GM12878 (cell line): ENCODE measurements at regions not wholly inside any gene's neighbourhood (a gene's known extent, or its start where the extent isn't known, plus 50 kb on each side); places are given as distances from the start of the nearest gene placed in this dataset.

ENCODE experiments used
- ATAC-seq: fragments of 200-7000 bp; cut with Tn5 transposase; 3 replicates; pipeline ENCODE4 v1.9.1; 2020; ENCODE audit warnings: mild to moderate bottlenecking, moderate library complexity
- BruUV-seq: library from RNA; stranded (reverse); fragments of 400-500 nt; replicated peaks from 2 replicates; lab custom pipeline; 2021; lab: Mats Ljungman, UMichigan
- CTCF ChIA-PET: fragments of 300-600 bp; sonication (Branson Sonifier 250); formaldehyde crosslinking; extraction: SDS; loops from one replicate; lab custom pipeline; 2021; ENCODE audit warnings: inconsistent platforms; lab: Yijun Ruan, JAX
- POLR2A ChIA-PET: fragments of 350-600 bp; formaldehyde crosslinking; extraction: SDS; loops from one replicate; lab custom pipeline; 2021; ENCODE audit warnings: inconsistent platforms; lab: Charles Lee
- RAD21 ChIA-PET: fragments of 300-600 bp; sonication (Branson Sonifier 250); formaldehyde crosslinking; loops from one replicate; lab custom pipeline; 2023; ENCODE audit warnings: antibody characterized with exemption; ENCODE audit not compliant: unreplicated experiment; lab: Charles Lee
- SMC1A ChIA-PET: fragments of 300-600 bp; sonication (Branson Sonifier 250); formaldehyde crosslinking; loops from one replicate; lab custom pipeline; 2023; ENCODE audit not compliant: unreplicated experiment, uncharacterized antibody; lab: Charles Lee
- DNase-seq: peaks from one replicate; pipeline ENCODE4 v3.0.0-alpha.2; 2011; ENCODE audit warnings: low read depth, low spot score
- FAIRE-seq: peaks from 3 replicates; lab custom pipeline; 2011; peaks lifted over from hg19 to GRCh38; lab: Jason Lieb, UNC
- H2AFZ ChIP-seq: 2 replicates; pipeline ENCODE4 v1.6.0; 2011; ENCODE audit warnings: low read depth, low read length, control low read depth; ENCODE audit not compliant: control insufficient read depth
- H3K27ac ChIP-seq: 2 replicates; pipeline ENCODE4 v1.5.1; 2011; ENCODE audit warnings: control low read depth; ENCODE audit not compliant: control insufficient read depth, insufficient read depth
- H3K27me3 ChIP-seq, 2 experiments: replicated peaks in 1 of 2; 2 replicates each; pipeline versions ENCODE4 v1.6.0 to v1.6.1; 2011; ENCODE audit warnings: low read length in 1 of 2; ENCODE audit not compliant: control insufficient read depth in 2 of 2, insufficient read depth in 2 of 2
- H3K36me3 ChIP-seq, 2 experiments: 2 replicates each; pipeline ENCODE4 v1.5.1; 2011; ENCODE audit warnings: low read length in 1 of 2; ENCODE audit not compliant: control insufficient read depth in 2 of 2, insufficient read depth in 2 of 2
- H3K4me1 ChIP-seq: 2 replicates; pipeline ENCODE4 v1.6.1; 2011; ENCODE audit warnings: mild to moderate bottlenecking, low read length, moderate library complexity, mixed read lengths; ENCODE audit not compliant: control insufficient read depth, insufficient read depth
- H3K4me2 ChIP-seq: 2 replicates; pipeline ENCODE4 v1.6.0; 2011; ENCODE audit warnings: control low read depth; ENCODE audit not compliant: control insufficient read depth, insufficient read depth
- H3K4me3 ChIP-seq: fragments of 200-600 bp; sonication (generic); 2 replicates; pipeline ENCODE4 v1.5.1; 2016
- H3K79me2 ChIP-seq: 2 replicates; pipeline ENCODE4 v1.6.0; 2011; ENCODE audit warnings: low read length; ENCODE audit not compliant: control insufficient read depth, insufficient read depth
- H3K9ac ChIP-seq: 2 replicates; pipeline ENCODE4 v1.8.0; 2011; ENCODE audit warnings: low read length, control low read depth, mixed read lengths; ENCODE audit not compliant: control insufficient read depth, insufficient read depth
- H3K9me3 ChIP-seq: replicated peaks from 3 replicates; pipeline ENCODE4 v1.5.1; 2011; ENCODE audit warnings: mild to moderate bottlenecking, low read length; ENCODE audit not compliant: control insufficient read depth, insufficient read depth
- H4K20me1 ChIP-seq: 2 replicates; pipeline ENCODE4 v1.6.0; 2011; ENCODE audit not compliant: control insufficient read depth, insufficient read depth
- ASH2L ChIP-seq: fragments of 300-600, 200-600 bp; sonication (generic); IDR thresholded peaks from 2 replicates; pipeline ENCODE4 v1.6.1; 2017; ENCODE audit warnings: low read depth, mild to moderate bottlenecking, borderline replicate concordance
- CREB1 ChIP-seq: IDR thresholded peaks from 2 replicates; pipeline ENCODE4 v1.6.1; 2012; ENCODE audit warnings: low read depth, mild to moderate bottlenecking, inconsistent platforms
- HCFC1 ChIP-seq: fragments of 150-350 bp; IDR thresholded peaks from 2 replicates; pipeline ENCODE4 v1.6.1; 2014; ENCODE audit warnings: low read length
- IRF4 ChIP-seq: IDR thresholded peaks from 2 replicates; pipeline ENCODE4 v1.6.1; 2011; ENCODE audit warnings: low read depth, low read length
- KAT2A ChIP-seq: conservative IDR thresholded peaks from 2 replicates; pipeline ENCODE4 v1.6.1; 2011; ENCODE audit warnings: low read depth, low read length; ENCODE audit not compliant: control insufficient read depth
- KLF5 ChIP-seq: fragments of 450-650 bp; IDR thresholded peaks from 2 replicates; pipeline ENCODE4 v1.6.1; 2014; ENCODE audit warnings: mild to moderate bottlenecking; ENCODE audit not compliant: partially characterized antibody
- MEF2A ChIP-seq: IDR thresholded peaks from 2 replicates; pipeline ENCODE4 v1.6.1; 2011; ENCODE audit warnings: low read depth, mild to moderate bottlenecking, low read length, moderate library complexity; ENCODE audit not compliant: insufficient read depth
- MLLT1 ChIP-seq: fragments of 450-650 bp; IDR thresholded peaks from 2 replicates; pipeline ENCODE4 v1.6.1; 2016; ENCODE audit warnings: mild to moderate bottlenecking
- NR2C1 ChIP-seq: fragments of 450-650 bp; IDR thresholded peaks from 2 replicates; pipeline ENCODE4 v1.6.1; 2017; ENCODE audit warnings: antibody characterized with exemption, mild to moderate bottlenecking, moderate library complexity
- NR2C2 ChIP-seq: IDR thresholded peaks from 2 replicates; pipeline ENCODE4 v1.6.1; 2011; ENCODE audit warnings: borderline replicate concordance, low read depth; ENCODE audit not compliant: control insufficient read depth, insufficient read length
- POLR2AphosphoS2 ChIP-seq: IDR thresholded peaks from 2 replicates; pipeline ENCODE4 v1.6.1; 2011; ENCODE audit warnings: low read depth, mild to moderate bottlenecking, low read length, improper control_type of control experiment, moderate library complexity
- RB1 ChIP-seq: fragments of 450-650 bp; formaldehyde crosslinking; IDR thresholded peaks from 2 replicates; pipeline ENCODE4 v1.6.1; 2017; ENCODE audit warnings: mild to moderate bottlenecking, borderline replicate concordance
- RBBP5 ChIP-seq: fragments of 200-600 bp; sonication (generic); conservative IDR thresholded peaks from 2 replicates; pipeline ENCODE4 v1.6.1; 2016
- RCOR1 ChIP-seq: conservative IDR thresholded peaks from 2 replicates; pipeline ENCODE4 v1.6.1; 2012; ENCODE audit warnings: low read depth, low read length, improper control_type of control experiment
- RFX5 ChIP-seq: IDR thresholded peaks from 2 replicates; pipeline ENCODE4 v1.6.1; 2011; ENCODE audit warnings: low read depth, low read length, improper control_type of control experiment
- SMAD1 ChIP-seq: fragments of 450-650 bp; IDR thresholded peaks from 2 replicates; pipeline ENCODE4 v1.6.1; 2018; ENCODE audit warnings: mild to moderate bottlenecking, low read depth; ENCODE audit not compliant: partially characterized antibody
- SMAD5 ChIP-seq: IDR thresholded peaks from 2 replicates; pipeline ENCODE4 v1.6.1; 2016; ENCODE audit warnings: antibody characterized with exemption, low read depth
- SREBF2 ChIP-seq: IDR thresholded peaks from 2 replicates; pipeline ENCODE4 v1.6.1; 2012; ENCODE audit warnings: mild to moderate bottlenecking, low read length
- TARDBP ChIP-seq: IDR thresholded peaks from 2 replicates; pipeline ENCODE4 v1.6.1; 2016; ENCODE audit warnings: borderline replicate concordance
- ZBED1 ChIP-seq: IDR thresholded peaks from 2 replicates; pipeline ENCODE4 v1.6.1; 2016; ENCODE audit warnings: borderline replicate concordance
- WGBS: methylation state at CpG from one replicate; pipeline ENCODE4 v1.1.6; 2016; ENCODE audit warnings: low lambda C conversion rate; ENCODE audit not compliant: insufficient replicate concordance, insufficient coverage; ENCODE audit errors: missing lambda C conversion rate; 5-methylcytosine and 5-hydroxymethylcytosine counted together
- in situ Hi-C: fragments of 300-500 bp; cut with MboI; formaldehyde crosslinking; loops from 9 replicates; pipeline ENCODE4 v1.14.3; 2018; ENCODE audit warnings: mixed read lengths
- intact Hi-C: fragments of 100-400 bp; cut with micrococcal nuclease; formaldehyde crosslinking; loops from one replicate; pipeline ENCODE4 v1.14.2; 2022; ENCODE audit not compliant: unreplicated experiment

- ChIA-PET CTCF (no interaction called here), POLR2A (interaction anchor here (0.6 kb wide), 1 partner anchor 1015 kb away, joined by 3 read pairs; no protein-coding TSS in a partner anchor)
These were observed 305.4 kb upstream of the SHH start for GRCh38 chr7:156117542-156118247.

More at GRCh38 chr7:156117542-156118247, 305.4 kb upstream of the SHH start:
- Histone ChIP-seq H3K9ac (no peak overlapping the region), H3K27ac (no peak overlapping the region), H3K36me3 (no peaks in the 10 kb centered on the region), H3K79me2 (no peaks in the 10 kb centered on the region), H3K4me2 (no peak overlapping the region), H3K27me3 (no peaks in the 10 kb centered on the region; a peak in 2 of 4 replicates), H3K4me3 (no peak overlapping the region), H3K9me3 (no peaks in the 10 kb centered on the region), H4K20me1 (no peaks in the 10 kb centered on the region), H3K4me1 (no peaks in the 10 kb centered on the region), H2AFZ (no peak overlapping the region)
- DNase-seq: no peak
- FAIRE-seq: no peak
- RAD21 ChIA-PET: no interaction called here
- no peak for ATAC-seq
- in situ Hi-C loops (no loop called here), intact Hi-C loops (no loop called here)
- SMC1A ChIA-PET: interaction anchor here (0.8 kb wide), 1 partner anchor 12 kb away, joined by 3 read pairs; no protein-coding TSS in a partner anchor
- 6% methylated on average over 8 of the region's 8 CpGs for WGBS
- TF ChIP-seq NR2C1 (no peak), ZBED1 (no peak), SMAD1 (no peak), RB1 (no peak), KLF5 (no peak), IRF4 (no peak), HCFC1 (no peak), ASH2L (no peak), RBBP5 (no peak), POLR2AphosphoS2 (no peak), NR2C2 (no peak), MLLT1 (no peak), TARDBP (no peak), RFX5 (no peak), MEF2A (no peak), CREB1 (no peak), KAT2A (no peak), RCOR1 (no peak), SREBF2 (no peak), SMAD5 (no peak)
- no TSS peak for BruUV-seq
